SK-N-MC (cell line): ENCODE measurements at regions not wholly inside any gene's neighbourhood (a gene's known extent, or its start where the extent isn't known, plus 50 kb on each side); places are given as distances from the start of the nearest gene placed in this dataset.

ENCODE experiments used
- DNase-seq: peaks from one replicate; pipeline ENCODE4 v3.0.0-alpha.2; 2011; ENCODE audit warnings: low read depth, low spot score
- H3K27ac ChIP-seq: fragments of 200-600 bp; sonication (generic); 2 replicates; pipeline ENCODE4 v1.5.1; 2016; ENCODE audit warnings: mixed run types
- H3K36me3 ChIP-seq: fragments of 200-600 bp; sonication (generic); 2 replicates; pipeline ENCODE4 v1.6.1; 2017; ENCODE audit warnings: antibody characterized with exemption, low read length, mixed read lengths; ENCODE audit not compliant: insufficient read depth
- H3K4me3 ChIP-seq: fragments of 200-600 bp; sonication (generic); 2 replicates; pipeline ENCODE4 v1.5.1; 2016
- H3K9ac ChIP-seq: fragments of 200-600 bp; sonication (generic); 2 replicates; pipeline ENCODE4 v1.8.0; 2017; ENCODE audit warnings: mixed run types, mixed read lengths; ENCODE audit not compliant: insufficient read length
- H3K9me3 ChIP-seq: fragments of 200-600 bp; sonication (generic); 2 replicates; pipeline ENCODE4 v1.6.1; 2017; ENCODE audit warnings: low read depth, mild to moderate bottlenecking, antibody characterized with exemption, low read length, moderate library complexity, mixed read lengths
- EZH2 ChIP-seq: fragments of 200-600 bp; sonication (generic); IDR thresholded peaks from one replicate; pipeline ENCODE4 v1.6.1; 2017; ENCODE audit warnings: antibody characterized with exemption
- FOXP2 ChIP-seq: optimal IDR thresholded peaks from 2 replicates; pipeline ENCODE3; 2011; ENCODE audit warnings: mild to moderate bottlenecking, moderate library complexity; ENCODE audit not compliant: insufficient read depth; ENCODE audit errors: extremely low read length, control extremely low read depth
- POLR2AphosphoS5 ChIP-seq: IDR thresholded peaks from 2 replicates; pipeline ENCODE4 v1.6.1; 2012; ENCODE audit warnings: mild to moderate bottlenecking, low read depth, low read length, borderline replicate concordance

DNA sequence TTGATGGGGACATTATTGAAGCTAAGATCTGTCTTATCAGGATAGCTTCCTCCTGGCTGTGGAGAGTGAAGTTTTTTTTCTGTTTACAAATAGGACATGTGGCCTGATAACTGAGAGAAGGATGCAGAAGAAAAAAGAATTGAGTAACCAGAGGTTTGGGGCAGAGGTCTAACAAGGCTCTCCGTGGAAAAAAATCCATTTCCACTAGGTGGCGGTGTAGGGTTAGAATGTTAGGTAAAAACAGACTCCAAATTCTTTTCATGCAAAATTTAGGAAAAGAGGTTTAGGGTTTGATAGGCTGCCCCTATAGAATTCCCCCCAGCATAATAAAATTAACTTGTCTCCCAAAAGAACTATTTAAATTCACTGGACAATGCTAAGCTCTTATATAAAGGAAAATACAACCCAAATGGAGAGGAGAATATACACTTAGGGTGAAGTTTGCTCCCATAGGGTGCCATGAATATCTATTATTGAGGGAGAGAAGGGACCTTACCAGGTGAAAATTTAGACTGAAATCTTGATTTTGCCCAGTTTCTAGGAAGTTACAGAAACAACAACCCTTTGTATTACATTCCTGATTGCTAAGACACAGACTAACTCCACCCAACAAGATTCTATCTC, 1560.4 kb downstream of the OTOL1 start:
- Histone ChIP-seq H3K9ac (no peak overlapping the region), H3K36me3 (no peaks in the 10 kb centered on the region), H3K9me3 (peaks cover 3% of the 10 kb centered on the region; the same call in 1 of the 2 replicates), H3K27ac (no peak overlapping the region), H3K4me3 (no peak overlapping the region)
- DNase-seq = peak; percentile 39
- no peak for TF ChIP-seq FOXP2
- no peak for TF ChIP-seq EZH2
- no peak for TF ChIP-seq POLR2AphosphoS5

DNA sequence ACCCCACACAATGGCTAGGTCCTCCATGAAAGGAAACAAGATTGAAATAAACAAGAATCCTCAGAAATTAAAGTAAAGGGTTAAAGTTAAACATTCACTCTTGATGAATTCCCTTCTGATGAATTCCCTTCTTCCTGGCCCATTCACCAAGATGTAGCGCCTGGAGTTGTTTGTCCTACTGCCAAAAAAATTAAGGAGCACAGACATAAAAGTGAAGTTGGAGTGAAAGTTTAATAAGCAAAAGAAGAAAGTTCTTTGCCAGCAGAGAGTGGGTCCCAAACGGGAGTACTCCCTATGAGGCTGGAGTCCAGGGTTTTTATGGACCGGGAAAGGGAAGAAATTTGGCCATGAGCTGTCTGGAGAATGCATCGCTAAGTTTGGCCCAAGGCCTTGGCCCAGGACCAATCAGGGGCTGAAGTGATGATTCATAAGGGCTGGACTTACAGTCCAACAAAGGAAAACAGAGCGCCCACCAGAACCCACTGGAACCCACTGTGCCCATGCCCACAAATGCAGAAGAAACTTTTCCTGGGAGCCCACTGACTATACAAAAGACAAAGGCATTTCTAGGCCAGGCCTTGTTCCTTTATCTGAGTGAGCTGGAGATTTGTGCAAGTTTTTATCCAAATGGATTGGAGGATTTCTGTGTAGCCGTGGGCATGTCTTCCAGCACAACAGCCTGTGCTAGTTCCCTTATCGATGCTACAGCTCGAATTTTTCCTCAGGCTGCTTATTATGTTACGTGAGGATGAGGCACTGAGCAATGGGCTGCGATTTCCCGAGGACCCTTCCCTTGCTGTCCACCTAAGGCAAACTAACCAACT, 1561.6 kb downstream of the OTOL1 start:
- Histone ChIP-seq H3K36me3 (no peaks in the 10 kb centered on the region), H3K4me3 (no peak overlapping the region), H3K9ac (no peak overlapping the region), H3K9me3 (peaks cover 3% of the 10 kb centered on the region; the same call in 1 of the 2 replicates), H3K27ac (no peak overlapping the region)
- no peak for DNase-seq
- TF ChIP-seq FOXP2 = no peak
- TF ChIP-seq POLR2AphosphoS5 = no peak
- TF ChIP-seq EZH2 = no peak

DNA sequence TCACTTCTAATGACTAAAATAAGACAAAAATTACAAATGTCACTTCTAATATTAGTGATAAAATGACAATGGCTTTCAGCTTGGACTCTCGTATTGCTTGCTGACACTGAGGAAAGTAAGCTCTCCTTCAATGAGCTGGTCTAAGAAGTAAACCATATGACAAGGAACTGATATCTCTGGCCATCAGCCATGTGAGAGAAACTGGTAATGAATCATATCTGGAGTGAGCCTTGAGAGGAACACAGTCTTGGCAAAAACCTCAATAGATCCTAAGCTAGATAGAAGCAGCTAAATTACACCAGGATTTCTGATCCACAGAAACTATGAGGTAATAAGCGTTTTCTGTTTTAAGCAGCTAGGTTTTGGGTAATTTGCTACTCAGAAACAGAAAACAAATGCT, 1575.1 kb downstream of the OTOL1 start:
- Histone ChIP-seq H3K36me3 (no peaks in the 10 kb centered on the region), H3K9me3 (no peaks in the 10 kb centered on the region; the same call in 1 of the 2 replicates), H3K4me3 (no peak overlapping the region), H3K27ac (no peak overlapping the region), H3K9ac (no peak overlapping the region)
- TF ChIP-seq EZH2 (no peak), POLR2AphosphoS5 (no peak), FOXP2 (no peak)
- no peak for DNase-seq
